Lower leg skin (tissue), 3 donors: ENCODE measurements at regions not wholly inside any gene's neighbourhood (a gene's known extent, or its start where the extent isn't known, plus 50 kb on each side); places are given as distances from the start of the nearest gene placed in this dataset.

Experiments used
- CTCF ChIP-seq, 3 donors: fragments of 450-650 bp; IDR thresholded peaks; one replicate each; pipeline ENCODE4 v1.5.1; 2016; ENCODE audit warnings: antibody characterized with exemption in 3 of 3, mild to moderate bottlenecking in 3 of 3, moderate library complexity in 2 of 3
- POLR2A ChIP-seq, 2 donors: fragments of 450-650 bp; IDR thresholded peaks; one replicate each; pipeline ENCODE4 v1.6.1; 2016 to 2017; ENCODE audit warnings: antibody characterized with exemption in 2 of 2, mild to moderate bottlenecking in 1 of 2, moderate library complexity in 1 of 2

DNA sequence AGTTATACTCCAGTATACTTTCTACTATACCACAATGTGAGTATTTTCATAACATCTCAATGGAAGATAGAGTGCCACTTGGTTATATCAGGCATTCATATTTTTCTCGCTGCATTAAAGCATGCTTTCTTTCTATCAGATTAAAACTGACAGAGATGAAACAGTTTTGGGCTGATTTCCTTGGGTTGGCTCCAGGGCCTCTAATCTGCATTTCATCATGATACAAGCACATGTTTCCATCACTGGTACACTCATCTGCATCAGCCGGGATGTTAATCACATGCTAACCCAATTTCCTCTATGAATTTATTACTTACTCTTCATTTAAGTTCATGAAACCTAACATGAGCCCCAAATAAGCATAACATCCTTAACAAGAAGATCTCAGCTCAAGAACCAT is 289.0 kb upstream of the DAB1 start:
- no peak for TF ChIP-seq CTCF (IDR thresholded peaks at IDR 0.05)
- no peak for TF ChIP-seq POLR2A (IDR thresholded peaks at IDR 0.05)
